ENCODE measurements at regions not wholly inside any gene's neighbourhood (a gene's known extent, or its start where the extent isn't known, plus 50 kb on each side); places are given as distances from the start of the nearest gene placed in this dataset.

DNA sequence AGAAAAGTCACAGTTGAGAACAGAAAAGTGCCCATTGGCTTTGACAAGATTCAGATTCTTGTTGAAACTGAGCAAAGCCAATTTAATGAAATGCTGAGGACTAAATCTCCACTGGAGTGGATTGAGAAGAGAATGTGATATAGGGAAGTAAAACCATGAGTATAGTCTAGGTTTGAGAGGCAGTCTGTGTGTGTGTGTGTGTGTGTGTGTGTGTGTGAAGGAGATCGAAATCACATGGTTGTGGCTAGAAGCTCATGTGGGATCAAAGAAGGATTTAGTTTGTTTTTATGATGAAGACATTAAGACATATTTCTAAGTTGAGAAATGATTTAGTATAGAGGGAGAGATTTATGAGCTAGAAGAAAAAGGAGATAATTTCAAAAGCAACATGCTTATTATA, 275.7 kb upstream of the DAB2 start:
- H3K4me1 ChIP-seq = no peaks in the 10 kb centered on the region
- H3K27me3 ChIP-seq = no peaks in the 10 kb centered on the region
- intact Hi-C loops (cut with DNase I; ENCODE audit: low total_unique reads) = no loop called here
- DNase-seq = no peak
- no peaks in the 10 kb centered on the region for H3K9me3 ChIP-seq
- H3K36me3 ChIP-seq (ENCODE audit: low read depth, missing control alignments) = no peaks in the 10 kb centered on the region
- no peak overlapping the region for H3K4me3 ChIP-seq
- TF ChIP-seq, protein P1, sequence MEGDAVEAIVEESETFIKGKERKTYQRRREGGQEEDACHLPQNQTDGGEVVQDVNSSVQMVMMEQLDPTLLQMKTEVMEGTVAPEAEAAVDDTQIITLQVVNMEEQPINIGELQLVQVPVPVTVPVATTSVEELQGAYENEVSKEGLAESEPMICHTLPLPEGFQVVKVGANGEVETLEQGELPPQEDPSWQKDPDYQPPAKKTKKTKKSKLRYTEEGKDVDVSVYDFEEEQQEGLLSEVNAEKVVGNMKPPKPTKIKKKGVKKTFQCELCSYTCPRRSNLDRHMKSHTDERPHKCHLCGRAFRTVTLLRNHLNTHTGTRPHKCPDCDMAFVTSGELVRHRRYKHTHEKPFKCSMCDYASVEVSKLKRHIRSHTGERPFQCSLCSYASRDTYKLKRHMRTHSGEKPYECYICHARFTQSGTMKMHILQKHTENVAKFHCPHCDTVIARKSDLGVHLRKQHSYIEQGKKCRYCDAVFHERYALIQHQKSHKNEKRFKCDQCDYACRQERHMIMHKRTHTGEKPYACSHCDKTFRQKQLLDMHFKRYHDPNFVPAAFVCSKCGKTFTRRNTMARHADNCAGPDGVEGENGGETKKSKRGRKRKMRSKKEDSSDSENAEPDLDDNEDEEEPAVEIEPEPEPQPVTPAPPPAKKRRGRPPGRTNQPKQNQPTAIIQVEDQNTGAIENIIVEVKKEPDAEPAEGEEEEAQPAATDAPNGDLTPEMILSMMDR (IDR thresholded peaks at IDR 0.05) = no peak
- no peak for TF ChIP-seq POLR2A (IDR thresholded peaks at IDR 0.05)
- WGBS, 2 donors = 81 to 89% methylated on average over 1 of the region's 1 CpG
- H3K27ac ChIP-seq = no peak overlapping the region

DNA sequence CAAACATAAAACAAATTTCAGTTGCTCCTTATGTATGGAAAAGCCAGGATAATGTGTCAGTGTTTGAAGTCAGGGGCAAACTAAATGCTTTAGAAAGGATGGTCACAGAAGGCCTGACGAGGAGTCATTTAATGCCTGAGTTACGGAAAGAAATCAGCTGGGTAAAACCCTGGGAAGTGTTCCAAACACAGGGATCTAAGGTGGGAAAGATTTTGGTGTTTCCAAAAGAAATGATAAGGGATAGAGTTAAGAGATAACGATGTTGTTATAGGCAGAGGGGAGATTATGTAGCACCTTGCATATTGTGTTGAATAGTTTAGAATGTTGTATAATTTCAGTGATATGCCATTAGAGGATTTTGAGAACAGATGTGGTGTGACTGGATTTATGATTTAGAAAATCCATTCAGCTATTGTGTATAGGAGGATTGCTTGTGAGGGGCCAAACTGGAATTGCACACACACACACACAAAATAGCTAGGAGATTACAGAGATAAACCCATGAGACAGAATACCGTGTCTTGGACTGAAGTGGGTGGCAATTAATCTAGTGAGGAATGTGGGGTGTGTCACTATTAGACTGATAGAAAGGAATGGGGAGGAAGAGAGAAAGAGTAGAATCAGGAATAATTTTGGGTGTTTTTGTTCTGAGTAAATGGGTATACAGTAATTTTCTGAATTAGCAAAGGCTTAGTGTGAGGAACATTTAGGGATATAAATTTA, 274.2 kb upstream of the DAB2 start:
- H3K36me3 ChIP-seq (ENCODE audit: low read depth, missing control alignments) = no peaks in the 10 kb centered on the region
- H3K9me3 ChIP-seq = no peaks in the 10 kb centered on the region
- H3K27me3 ChIP-seq = no peaks in the 10 kb centered on the region
- H3K27ac ChIP-seq = no peak overlapping the region
- WGBS, 2 donors = 74 to 75% methylated on average over 4 of the region's 4 CpGs
- DNase-seq = no peak
- H3K4me1 ChIP-seq = no peaks in the 10 kb centered on the region
- H3K4me3 ChIP-seq = no peak overlapping the region
- intact Hi-C loops (cut with DNase I; ENCODE audit: low total_unique reads) = no loop called here
- no peak for TF ChIP-seq POLR2A (IDR thresholded peaks at IDR 0.05)
- TF ChIP-seq, protein P1 (IDR thresholded peaks at IDR 0.05) = no peak

DNA sequence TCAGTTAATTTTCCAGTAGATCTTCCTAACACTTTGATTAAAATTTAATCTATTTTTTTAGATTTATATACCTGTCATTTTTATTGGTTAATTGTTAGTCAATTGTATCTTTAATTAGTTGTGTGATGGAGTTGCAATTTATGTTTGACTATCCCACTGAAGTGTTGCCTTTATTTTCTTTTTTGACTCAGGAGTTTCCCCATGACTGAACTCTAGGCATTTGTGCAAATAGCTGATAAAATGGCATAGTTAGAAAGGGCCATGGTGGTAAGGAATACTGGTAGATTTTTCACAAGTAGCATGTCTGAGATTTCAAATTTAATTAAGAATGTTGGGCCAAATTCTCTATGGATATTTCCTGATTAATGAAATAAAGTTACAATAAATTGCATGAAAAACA, 273.1 kb upstream of the DAB2 start:
- TF ChIP-seq, protein P1 (IDR thresholded peaks at IDR 0.05) = no peak
- no peaks in the 10 kb centered on the region for H3K27me3 ChIP-seq
- no peak for DNase-seq
- H3K4me1 ChIP-seq = no peaks in the 10 kb centered on the region
- no peak overlapping the region for H3K27ac ChIP-seq
- no peaks in the 10 kb centered on the region for H3K9me3 ChIP-seq
- no peaks in the 10 kb centered on the region for H3K36me3 ChIP-seq (ENCODE audit: low read depth, missing control alignments)
- H3K4me3 ChIP-seq = no peak overlapping the region
- intact Hi-C loops (cut with DNase I; ENCODE audit: low total_unique reads) = no loop called here

DNA sequence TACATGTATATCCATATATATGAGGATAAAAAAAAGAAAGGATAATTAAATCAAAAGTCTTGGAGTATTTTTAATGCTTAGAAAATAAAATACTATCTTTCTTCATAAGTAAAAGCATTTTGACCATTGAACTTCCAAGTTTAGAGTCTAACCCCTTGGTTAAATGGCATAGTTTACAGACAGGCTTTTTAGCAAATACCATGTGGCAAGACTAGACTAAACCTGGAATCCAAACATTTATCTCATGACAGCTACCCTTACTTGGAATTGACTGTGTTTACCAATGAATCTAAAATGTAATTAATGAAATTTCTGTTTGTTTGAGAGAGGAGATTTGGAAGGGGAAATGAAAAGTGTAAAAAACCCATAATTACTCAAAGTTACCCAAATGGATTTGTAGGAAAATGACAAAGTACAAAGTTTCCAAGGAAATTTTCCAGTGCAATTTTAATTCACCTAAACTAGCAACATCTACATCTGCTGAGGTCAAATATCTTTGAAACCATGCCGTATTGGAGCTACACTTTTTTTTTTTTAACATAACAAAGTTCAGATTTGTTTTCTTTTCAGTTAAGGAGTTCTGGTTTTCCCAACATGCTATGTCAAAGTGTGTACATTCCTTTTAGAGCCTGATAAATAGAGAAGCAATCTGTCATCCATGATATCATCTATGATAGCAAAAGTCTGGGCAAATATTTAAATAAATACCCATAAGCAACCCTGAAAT, 272.1 kb upstream of the DAB2 start:
- DNase-seq = no peak
- Histone ChIP-seq H3K27ac (no peak overlapping the region), H3K36me3 (ENCODE audit: low read depth, missing control alignments) (no peaks in the 10 kb centered on the region), H3K9me3 (no peaks in the 10 kb centered on the region), H3K4me3 (no peak overlapping the region), H3K4me1 (no peaks in the 10 kb centered on the region), H3K27me3 (no peaks in the 10 kb centered on the region)
- WGBS, 2 donors = 34 to 35% methylated on average over 1 of the region's 1 CpG
- intact Hi-C loops (cut with DNase I; ENCODE audit: low total_unique reads) = no loop called here
- no peak for TF ChIP-seq POLR2A (IDR thresholded peaks at IDR 0.05)
- TF ChIP-seq, protein P1 (IDR thresholded peaks at IDR 0.05) = no peak

DNA sequence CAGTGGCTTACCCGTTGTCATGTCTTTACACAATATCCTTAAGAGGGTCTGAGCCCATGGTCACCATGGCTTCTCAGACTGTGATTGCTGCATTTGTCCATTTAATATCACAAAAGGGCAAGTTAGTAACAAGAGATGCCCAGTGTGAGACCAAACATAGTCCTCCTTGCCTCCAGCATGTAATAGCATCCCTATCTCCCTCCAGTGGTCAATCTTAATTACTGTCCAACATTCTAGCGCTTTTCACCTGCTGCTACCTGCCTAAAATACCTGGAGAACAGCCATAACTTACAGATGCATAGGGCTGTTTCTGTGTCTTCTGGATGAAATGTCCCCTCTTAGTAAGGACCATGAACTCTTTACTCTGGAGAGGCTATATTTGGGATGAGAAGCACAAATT, 267.2 kb upstream of the DAB2 start:
- no peaks in the 10 kb centered on the region for H3K9me3 ChIP-seq
- no peaks in the 10 kb centered on the region for H3K27me3 ChIP-seq
- intact Hi-C loops (cut with DNase I; ENCODE audit: low total_unique reads) = no loop called here
- no peaks in the 10 kb centered on the region for H3K4me1 ChIP-seq
- TF ChIP-seq, protein P1 (IDR thresholded peaks at IDR 0.05) = no peak
- TF ChIP-seq POLR2A (IDR thresholded peaks at IDR 0.05) = no peak
- 50% methylated on average over 2 of the region's 2 CpGs for WGBS, 2 donors
- H3K36me3 ChIP-seq (ENCODE audit: low read depth, missing control alignments) = no peaks in the 10 kb centered on the region
- H3K4me3 ChIP-seq = no peak overlapping the region
- no peak overlapping the region for H3K27ac ChIP-seq
- no peak for DNase-seq

Data from testis (tissue), 2 donors.